22Rv1 (cell line): ENCODE measurements at regions not wholly inside any gene's neighbourhood (a gene's known extent, or its start where the extent isn't known, plus 50 kb on each side); places are given as distances from the start of the nearest gene placed in this dataset.
A peak's percentile ranks its signal among the peaks of the same experiment; 100 is the strongest.

Source experiments
- H3K27ac ChIP-seq: fragments of 450-650 bp; 2 replicates; pipeline ENCODE4 v1.5.1; 2017
- ZFX ChIP-seq: fragments of 450-650 bp; IDR thresholded peaks from 2 replicates; pipeline ENCODE4 v1.6.1; 2017; ENCODE audit warnings: antibody characterized with exemption, borderline replicate concordance
- TF ChIP-seq, protein P1 (sequence below): fragments of 450-650 bp; IDR thresholded peaks from 2 replicates; pipeline ENCODE4 v1.5.1; 2017; ENCODE audit warnings: mild to moderate bottlenecking

DNA sequence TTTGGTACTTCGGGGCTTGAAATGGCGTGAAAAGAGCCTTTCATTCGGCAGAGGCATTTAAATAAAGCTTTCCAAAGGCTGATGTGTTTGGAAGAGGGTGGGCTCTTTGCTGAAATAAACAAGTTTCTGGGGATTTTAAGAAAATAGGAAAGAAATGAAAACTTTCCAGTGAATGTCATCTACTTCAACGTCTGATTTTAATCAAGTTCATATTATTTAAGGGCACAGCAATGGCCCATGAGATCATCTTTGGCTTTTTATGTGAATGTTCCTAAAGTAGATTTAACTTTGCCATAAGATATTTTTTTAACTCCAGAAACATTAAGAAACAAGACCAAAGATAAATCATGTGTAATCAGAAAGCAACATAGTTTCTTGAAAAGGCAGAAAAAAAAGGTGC, 69.8 kb upstream of the TTC29 start:
- TF ChIP-seq, protein P1, sequence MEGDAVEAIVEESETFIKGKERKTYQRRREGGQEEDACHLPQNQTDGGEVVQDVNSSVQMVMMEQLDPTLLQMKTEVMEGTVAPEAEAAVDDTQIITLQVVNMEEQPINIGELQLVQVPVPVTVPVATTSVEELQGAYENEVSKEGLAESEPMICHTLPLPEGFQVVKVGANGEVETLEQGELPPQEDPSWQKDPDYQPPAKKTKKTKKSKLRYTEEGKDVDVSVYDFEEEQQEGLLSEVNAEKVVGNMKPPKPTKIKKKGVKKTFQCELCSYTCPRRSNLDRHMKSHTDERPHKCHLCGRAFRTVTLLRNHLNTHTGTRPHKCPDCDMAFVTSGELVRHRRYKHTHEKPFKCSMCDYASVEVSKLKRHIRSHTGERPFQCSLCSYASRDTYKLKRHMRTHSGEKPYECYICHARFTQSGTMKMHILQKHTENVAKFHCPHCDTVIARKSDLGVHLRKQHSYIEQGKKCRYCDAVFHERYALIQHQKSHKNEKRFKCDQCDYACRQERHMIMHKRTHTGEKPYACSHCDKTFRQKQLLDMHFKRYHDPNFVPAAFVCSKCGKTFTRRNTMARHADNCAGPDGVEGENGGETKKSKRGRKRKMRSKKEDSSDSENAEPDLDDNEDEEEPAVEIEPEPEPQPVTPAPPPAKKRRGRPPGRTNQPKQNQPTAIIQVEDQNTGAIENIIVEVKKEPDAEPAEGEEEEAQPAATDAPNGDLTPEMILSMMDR: no peak
- TF ChIP-seq ZFX: no peak
- no peak overlapping the region for H3K27ac ChIP-seq

DNA sequence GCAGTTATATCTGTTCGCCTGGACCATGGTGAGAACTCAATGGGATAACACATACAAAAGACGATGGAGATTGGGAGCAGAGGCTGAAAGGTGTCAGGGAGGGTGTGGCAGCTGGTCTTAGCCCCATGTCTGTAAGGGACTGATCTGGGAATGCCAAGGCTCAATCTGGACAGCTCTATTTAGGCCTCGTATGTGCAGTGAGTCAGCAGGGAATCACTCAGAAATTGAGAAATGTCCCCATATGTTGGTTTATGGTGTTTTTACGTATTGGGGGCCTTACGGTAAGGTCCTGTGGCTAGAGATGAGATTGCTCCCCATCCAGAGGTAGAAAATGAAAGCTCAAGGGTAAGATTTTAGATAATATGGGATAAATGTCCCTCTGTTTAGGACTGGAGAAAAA, 71.4 kb upstream of the TTC29 start:
- no peak overlapping the region for H3K27ac ChIP-seq
- TF ChIP-seq, protein P1: no peak
- no peak for TF ChIP-seq ZFX

- no peak for TF ChIP-seq ZFX
- TF ChIP-seq, protein P1: peak; percentile 80
- H3K27ac ChIP-seq: no peak overlapping the region
Measured at GRCh38 chr4:147019091-147019490, 73.4 kb upstream of the TTC29 start.

DNA sequence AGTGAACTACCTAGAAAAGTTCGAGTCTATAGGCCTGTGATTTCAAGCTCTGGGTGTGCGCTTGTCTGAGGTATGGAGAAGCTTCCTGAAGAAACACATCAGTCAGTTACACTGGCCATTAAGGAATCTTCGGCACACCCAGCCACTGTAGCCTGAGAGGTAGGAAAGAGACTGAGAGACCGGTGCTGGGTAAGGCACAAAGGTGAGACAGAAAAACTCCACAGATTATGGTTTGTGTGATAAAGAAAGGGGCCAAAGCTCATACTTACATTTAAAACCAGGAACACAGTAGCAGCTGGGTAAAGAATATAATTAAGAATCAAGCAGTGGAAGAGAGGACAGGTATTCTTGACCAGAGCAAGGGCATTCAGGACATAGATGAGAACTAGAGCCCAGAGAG, 74.8 kb upstream of the TTC29 start:
- TF ChIP-seq, protein P1: no peak
- no peak for TF ChIP-seq ZFX
- no peak overlapping the region for H3K27ac ChIP-seq

GRCh38 chr4:147025042-147025441, 79.4 kb upstream of the TTC29 start:
- TF ChIP-seq, protein P1: no peak
- TF ChIP-seq ZFX: no peak
- no peak overlapping the region for H3K27ac ChIP-seq

DNA sequence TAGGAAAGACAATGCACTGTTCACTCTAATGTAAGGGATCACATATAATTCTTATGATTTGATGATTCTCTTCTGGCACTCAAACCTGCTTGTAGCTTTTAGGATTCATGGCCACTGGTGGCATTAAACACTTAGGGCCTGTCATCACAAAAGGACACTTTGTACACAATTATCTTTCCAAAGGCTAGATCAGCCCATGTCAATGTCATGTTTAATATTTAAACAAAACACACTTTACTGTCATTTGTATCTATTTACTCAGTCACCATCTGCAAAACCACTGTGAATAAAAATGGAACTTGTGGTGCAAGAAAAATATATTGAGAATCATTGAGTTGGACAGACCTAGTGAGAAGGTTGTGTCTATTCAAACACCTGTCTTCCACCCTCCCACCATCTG, 83.6 kb upstream of the TTC29 start:
- H3K27ac ChIP-seq: no peak overlapping the region
- TF ChIP-seq ZFX: no peak
- TF ChIP-seq, protein P1: no peak

- TF ChIP-seq, protein P1: no peak
- TF ChIP-seq ZFX: no peak
- no peak overlapping the region for H3K27ac ChIP-seq
Measured at GRCh38 chr4:147034372-147034771, 88.7 kb upstream of the TTC29 start.
